ENCODE measurements at regions not wholly inside any gene's neighbourhood (a gene's known extent, or its start where the extent isn't known, plus 50 kb on each side); places are given as distances from the start of the nearest gene placed in this dataset.

- 90% methylated on average over 1 of the region's 3 CpGs for WGBS (ENCODE audit: insufficient coverage)
- no peak for DNase-seq (ENCODE audit: low read depth in 4 of 6, low spot score in 6 of 6)
Measured at GRCh38 chr4:116520886-116521285, 564.5 kb downstream of the TRAM1L1 start.

GRCh38 chr4:116516711-116517110, 568.7 kb downstream of the TRAM1L1 start:
- no peaks in the 10 kb centered on the region for H3K36me3 ChIP-seq (ENCODE audit: control insufficient read depth, insufficient read depth, low read length)
- H3K27me3 ChIP-seq (ENCODE audit: control insufficient read depth, insufficient read depth, low read length), result no peaks in the 10 kb centered on the region
- no peaks in the 10 kb centered on the region for H3K4me1 ChIP-seq (ENCODE audit: control insufficient read depth, insufficient read depth, low read length)
- DNase-seq (ENCODE audit: low read depth in 4 of 6, low spot score in 6 of 6), result no peak
- H3K27ac ChIP-seq (ENCODE audit: low read depth, low read length), result no peak overlapping the region
- H3K9me3 ChIP-seq (ENCODE audit: control insufficient read depth, insufficient read depth, low read length), result no peaks in the 10 kb centered on the region
- 91% methylated on average over 2 of the region's 2 CpGs for WGBS (ENCODE audit: insufficient coverage)
- no peak overlapping the region for H3K4me3 ChIP-seq (ENCODE audit: low read depth, low read length)

More at GRCh38 chr4:116520886-116521285, 564.5 kb downstream of the TRAM1L1 start:
- Histone ChIP-seq H3K4me3 (ENCODE audit: low read depth, low read length) (no peak overlapping the region), H3K9me3 (ENCODE audit: control insufficient read depth, insufficient read depth, low read length) (no peaks in the 10 kb centered on the region), H3K4me1 (ENCODE audit: control insufficient read depth, insufficient read depth, low read length) (no peaks in the 10 kb centered on the region), H3K27me3 (ENCODE audit: control insufficient read depth, insufficient read depth, low read length) (no peaks in the 10 kb centered on the region), H3K27ac (ENCODE audit: low read depth, low read length) (no peak overlapping the region), H3K36me3 (ENCODE audit: control insufficient read depth, insufficient read depth, low read length) (no peaks in the 10 kb centered on the region)

GRCh38 chr4:116515959-116516358, 569.4 kb downstream of the TRAM1L1 start:
- no CpG with 5 or more reads among the region's 1 CpG for WGBS (ENCODE audit: insufficient coverage)

GRCh38 chr4:116512552-116512951, 572.8 kb downstream of the TRAM1L1 start:
- 82% methylated on average over 2 of the region's 3 CpGs for WGBS (ENCODE audit: insufficient coverage)
- no peak overlapping the region for H3K4me3 ChIP-seq (ENCODE audit: low read depth, low read length)
- H3K9me3 ChIP-seq (ENCODE audit: control insufficient read depth, insufficient read depth, low read length), result no peaks in the 10 kb centered on the region
- no peaks in the 10 kb centered on the region for H3K4me1 ChIP-seq (ENCODE audit: control insufficient read depth, insufficient read depth, low read length)
- H3K27ac ChIP-seq (ENCODE audit: low read depth, low read length), result no peak overlapping the region
- H3K36me3 ChIP-seq (ENCODE audit: control insufficient read depth, insufficient read depth, low read length), result no peaks in the 10 kb centered on the region
- H3K27me3 ChIP-seq (ENCODE audit: control insufficient read depth, insufficient read depth, low read length), result no peaks in the 10 kb centered on the region
- no peak for DNase-seq (ENCODE audit: low read depth in 4 of 6, low spot score in 6 of 6)

More at GRCh38 chr4:116515959-116516358, 569.4 kb downstream of the TRAM1L1 start:
- H3K4me3 ChIP-seq (ENCODE audit: low read depth, low read length), result no peak overlapping the region
- no peaks in the 10 kb centered on the region for H3K27me3 ChIP-seq (ENCODE audit: control insufficient read depth, insufficient read depth, low read length)
- H3K9me3 ChIP-seq (ENCODE audit: control insufficient read depth, insufficient read depth, low read length), result no peaks in the 10 kb centered on the region
- H3K27ac ChIP-seq (ENCODE audit: low read depth, low read length), result no peak overlapping the region
- H3K4me1 ChIP-seq (ENCODE audit: control insufficient read depth, insufficient read depth, low read length), result no peaks in the 10 kb centered on the region
- no peak for DNase-seq (ENCODE audit: low read depth in 4 of 6, low spot score in 6 of 6)
- no peaks in the 10 kb centered on the region for H3K36me3 ChIP-seq (ENCODE audit: control insufficient read depth, insufficient read depth, low read length)

GRCh38 chr4:116501954-116502353, 583.4 kb downstream of the TRAM1L1 start:
- DNase-seq (ENCODE audit: low read depth in 4 of 6, low spot score in 6 of 6), result no peak
- 100% methylated on average over 1 of the region's 4 CpGs for WGBS (ENCODE audit: insufficient coverage)
- no peaks in the 10 kb centered on the region for H3K27me3 ChIP-seq (ENCODE audit: control insufficient read depth, insufficient read depth, low read length)
- H3K4me3 ChIP-seq (ENCODE audit: low read depth, low read length), result no peak overlapping the region
- no peaks in the 10 kb centered on the region for H3K36me3 ChIP-seq (ENCODE audit: control insufficient read depth, insufficient read depth, low read length)
- no peak overlapping the region for H3K27ac ChIP-seq (ENCODE audit: low read depth, low read length)
- H3K4me1 ChIP-seq (ENCODE audit: control insufficient read depth, insufficient read depth, low read length), result no peaks in the 10 kb centered on the region
- no peaks in the 10 kb centered on the region for H3K9me3 ChIP-seq (ENCODE audit: control insufficient read depth, insufficient read depth, low read length)

- Histone ChIP-seq H3K36me3 (ENCODE audit: control insufficient read depth, insufficient read depth, low read length) (no peaks in the 10 kb centered on the region), H3K9me3 (ENCODE audit: control insufficient read depth, insufficient read depth, low read length) (no peaks in the 10 kb centered on the region), H3K27me3 (ENCODE audit: control insufficient read depth, insufficient read depth, low read length) (no peaks in the 10 kb centered on the region), H3K27ac (ENCODE audit: low read depth, low read length) (no peak overlapping the region), H3K4me3 (ENCODE audit: low read depth, low read length) (no peak overlapping the region), H3K4me1 (ENCODE audit: control insufficient read depth, insufficient read depth, low read length) (no peaks in the 10 kb centered on the region)
- DNase-seq (ENCODE audit: low read depth in 4 of 6, low spot score in 6 of 6), result no peak
- WGBS (ENCODE audit: insufficient coverage), result no CpG with 5 or more reads among the region's 2 CpGs
Measured at GRCh38 chr4:116500225-116500624, 585.2 kb downstream of the TRAM1L1 start.

- DNase-seq (ENCODE audit: low read depth in 4 of 6, low spot score in 6 of 6), result no peak
- Histone ChIP-seq H3K4me3 (ENCODE audit: low read depth, low read length) (no peak overlapping the region), H3K27ac (ENCODE audit: low read depth, low read length) (no peak overlapping the region)
Measured at GRCh38 chr4:116489739-116490138, 595.6 kb downstream of the TRAM1L1 start.

GRCh38 chr4:116486401-116486800, 599.0 kb downstream of the TRAM1L1 start:
- Histone ChIP-seq H3K27ac (ENCODE audit: low read depth, low read length) (no peak overlapping the region), H3K36me3 (ENCODE audit: control insufficient read depth, insufficient read depth, low read length) (no peaks in the 10 kb centered on the region), H3K27me3 (ENCODE audit: control insufficient read depth, insufficient read depth, low read length) (no peaks in the 10 kb centered on the region), H3K4me3 (ENCODE audit: low read depth, low read length) (no peak overlapping the region), H3K9me3 (ENCODE audit: control insufficient read depth, insufficient read depth, low read length) (no peaks in the 10 kb centered on the region), H3K4me1 (ENCODE audit: control insufficient read depth, insufficient read depth, low read length) (no peaks in the 10 kb centered on the region)
- no peak for DNase-seq (ENCODE audit: low read depth in 4 of 6, low spot score in 6 of 6)
- WGBS (ENCODE audit: insufficient coverage), result no CpG with 5 or more reads among the region's 2 CpGs

More at GRCh38 chr4:116489739-116490138, 595.6 kb downstream of the TRAM1L1 start:
- H3K36me3 ChIP-seq (ENCODE audit: control insufficient read depth, insufficient read depth, low read length), result no peaks in the 10 kb centered on the region
- H3K4me1 ChIP-seq (ENCODE audit: control insufficient read depth, insufficient read depth, low read length), result no peaks in the 10 kb centered on the region
- no peaks in the 10 kb centered on the region for H3K9me3 ChIP-seq (ENCODE audit: control insufficient read depth, insufficient read depth, low read length)
- H3K27me3 ChIP-seq (ENCODE audit: control insufficient read depth, insufficient read depth, low read length), result no peaks in the 10 kb centered on the region

- DNase-seq (ENCODE audit: low read depth in 4 of 6, low spot score in 6 of 6), result peak in 1 of 6 donors; percentile 53
- no peaks in the 10 kb centered on the region for H3K4me1 ChIP-seq (ENCODE audit: control insufficient read depth, insufficient read depth, low read length)
- no peaks in the 10 kb centered on the region for H3K27me3 ChIP-seq (ENCODE audit: control insufficient read depth, insufficient read depth, low read length)
- no peak overlapping the region for H3K4me3 ChIP-seq (ENCODE audit: low read depth, low read length)
- H3K27ac ChIP-seq (ENCODE audit: low read depth, low read length), result no peak overlapping the region
- no peaks in the 10 kb centered on the region for H3K36me3 ChIP-seq (ENCODE audit: control insufficient read depth, insufficient read depth, low read length)
- no CpG with 5 or more reads among the region's 3 CpGs for WGBS (ENCODE audit: insufficient coverage)
- no peaks in the 10 kb centered on the region for H3K9me3 ChIP-seq (ENCODE audit: control insufficient read depth, insufficient read depth, low read length)
Measured at GRCh38 chr4:116480546-116480945, 604.8 kb downstream of the TRAM1L1 start.

GRCh38 chr4:116478343-116478742, 607.0 kb downstream of the TRAM1L1 start:
- H3K4me1 ChIP-seq (ENCODE audit: control insufficient read depth, insufficient read depth, low read length), result no peaks in the 10 kb centered on the region
- no peaks in the 10 kb centered on the region for H3K27me3 ChIP-seq (ENCODE audit: control insufficient read depth, insufficient read depth, low read length)
- H3K9me3 ChIP-seq (ENCODE audit: control insufficient read depth, insufficient read depth, low read length), result no peaks in the 10 kb centered on the region
- no peaks in the 10 kb centered on the region for H3K36me3 ChIP-seq (ENCODE audit: control insufficient read depth, insufficient read depth, low read length)
- WGBS (ENCODE audit: insufficient coverage), result 92% methylated on average over 7 of the region's 10 CpGs
- no peak overlapping the region for H3K4me3 ChIP-seq (ENCODE audit: low read depth, low read length)
- H3K27ac ChIP-seq (ENCODE audit: low read depth, low read length), result no peak overlapping the region
- DNase-seq (ENCODE audit: low read depth in 4 of 6, low spot score in 6 of 6), result no peak

Measured in spinal cord (tissue), 9 donors.